Gastroesophageal sphincter (tissue), 3 donors: ENCODE measurements at regions not wholly inside any gene's neighbourhood (a gene's known extent, or its start where the extent isn't known, plus 50 kb on each side); places are given as distances from the start of the nearest gene placed in this dataset.

Source experiments
- CTCF ChIP-seq, 4 experiments: fragments of 200-600 bp in 2 of 4; fragments of 450-650 bp in 2 of 4; sonication (generic) in 1 of 4; IDR thresholded peaks; one replicate each; pipeline ENCODE4 v1.5.1; 2017 to 2019; ENCODE audit warnings: antibody characterized with exemption in 4 of 4, mild to moderate bottlenecking in 2 of 4, moderate library complexity in 2 of 4
- EP300 ChIP-seq: sonication (generic); formaldehyde crosslinking; IDR thresholded peaks from one replicate; pipeline ENCODE4 v1.6.1; 2017; ENCODE audit warnings: antibody characterized with exemption, mild to moderate bottlenecking
- POLR2A ChIP-seq, 2 donors: fragments of 450-650 bp; IDR thresholded peaks; one replicate each; pipeline ENCODE4 v1.6.1; 2017; ENCODE audit warnings: antibody characterized with exemption in 2 of 2, mild to moderate bottlenecking in 2 of 2, moderate library complexity in 1 of 2

- TF ChIP-seq CTCF (IDR thresholded peaks at IDR 0.05) = no peak
- TF ChIP-seq EP300 = no peak
- no peak for TF ChIP-seq POLR2A (IDR thresholded peaks at IDR 0.05)
Observed at GRCh38 chr13:47179321-47179720, 282.5 kb upstream of the HTR2A start.
